ENCODE measurements at regions not wholly inside any gene's neighbourhood (a gene's known extent, or its start where the extent isn't known, plus 50 kb on each side); places are given as distances from the start of the nearest gene placed in this dataset.

DNA sequence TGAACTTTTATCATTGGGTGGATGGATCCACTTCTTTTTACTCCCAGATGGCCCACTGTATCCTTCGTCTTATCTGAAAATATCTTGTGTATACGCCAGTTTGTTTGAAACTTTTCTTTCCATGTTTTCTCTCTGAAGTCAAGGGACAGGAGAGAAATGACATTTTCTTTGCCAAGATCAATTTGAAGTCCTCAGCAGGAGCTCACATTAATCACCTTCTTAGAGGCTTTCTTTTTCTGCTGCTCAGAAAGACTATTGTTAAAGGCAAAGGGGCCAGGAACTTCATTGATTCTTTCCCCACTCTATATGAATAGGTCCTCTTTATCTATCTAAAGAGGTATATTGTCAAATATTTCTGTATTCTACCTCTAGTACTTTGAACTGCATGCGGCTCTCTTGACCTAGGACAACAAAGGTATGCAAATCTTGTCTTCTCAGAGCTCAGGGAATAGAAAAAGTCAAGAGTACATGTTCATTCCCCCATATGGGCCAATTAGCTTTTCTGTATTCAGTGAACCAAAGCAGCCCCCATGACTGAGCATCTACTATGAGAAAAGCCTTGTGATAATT lies 583.3 kb downstream of the HS3ST4 start:
- DNase-seq (ENCODE audit: insufficient read length, low spot score): no peak
- TF ChIP-seq, protein P1, sequence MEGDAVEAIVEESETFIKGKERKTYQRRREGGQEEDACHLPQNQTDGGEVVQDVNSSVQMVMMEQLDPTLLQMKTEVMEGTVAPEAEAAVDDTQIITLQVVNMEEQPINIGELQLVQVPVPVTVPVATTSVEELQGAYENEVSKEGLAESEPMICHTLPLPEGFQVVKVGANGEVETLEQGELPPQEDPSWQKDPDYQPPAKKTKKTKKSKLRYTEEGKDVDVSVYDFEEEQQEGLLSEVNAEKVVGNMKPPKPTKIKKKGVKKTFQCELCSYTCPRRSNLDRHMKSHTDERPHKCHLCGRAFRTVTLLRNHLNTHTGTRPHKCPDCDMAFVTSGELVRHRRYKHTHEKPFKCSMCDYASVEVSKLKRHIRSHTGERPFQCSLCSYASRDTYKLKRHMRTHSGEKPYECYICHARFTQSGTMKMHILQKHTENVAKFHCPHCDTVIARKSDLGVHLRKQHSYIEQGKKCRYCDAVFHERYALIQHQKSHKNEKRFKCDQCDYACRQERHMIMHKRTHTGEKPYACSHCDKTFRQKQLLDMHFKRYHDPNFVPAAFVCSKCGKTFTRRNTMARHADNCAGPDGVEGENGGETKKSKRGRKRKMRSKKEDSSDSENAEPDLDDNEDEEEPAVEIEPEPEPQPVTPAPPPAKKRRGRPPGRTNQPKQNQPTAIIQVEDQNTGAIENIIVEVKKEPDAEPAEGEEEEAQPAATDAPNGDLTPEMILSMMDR (IDR thresholded peaks at IDR 0.05; ENCODE audit: insufficient read depth, missing control alignments): no peak

GRCh38 chr16:26276289-26276688 lies 584.5 kb downstream of the HS3ST4 start:
- TF ChIP-seq, protein P1 (IDR thresholded peaks at IDR 0.05; ENCODE audit: insufficient read depth, missing control alignments): no peak
- no peak for DNase-seq (ENCODE audit: insufficient read length, low spot score)
- FAIRE-seq: no peak

More for the DNA sequence above, 583.3 kb downstream of the HS3ST4 start:
- no peak for FAIRE-seq

DNA sequence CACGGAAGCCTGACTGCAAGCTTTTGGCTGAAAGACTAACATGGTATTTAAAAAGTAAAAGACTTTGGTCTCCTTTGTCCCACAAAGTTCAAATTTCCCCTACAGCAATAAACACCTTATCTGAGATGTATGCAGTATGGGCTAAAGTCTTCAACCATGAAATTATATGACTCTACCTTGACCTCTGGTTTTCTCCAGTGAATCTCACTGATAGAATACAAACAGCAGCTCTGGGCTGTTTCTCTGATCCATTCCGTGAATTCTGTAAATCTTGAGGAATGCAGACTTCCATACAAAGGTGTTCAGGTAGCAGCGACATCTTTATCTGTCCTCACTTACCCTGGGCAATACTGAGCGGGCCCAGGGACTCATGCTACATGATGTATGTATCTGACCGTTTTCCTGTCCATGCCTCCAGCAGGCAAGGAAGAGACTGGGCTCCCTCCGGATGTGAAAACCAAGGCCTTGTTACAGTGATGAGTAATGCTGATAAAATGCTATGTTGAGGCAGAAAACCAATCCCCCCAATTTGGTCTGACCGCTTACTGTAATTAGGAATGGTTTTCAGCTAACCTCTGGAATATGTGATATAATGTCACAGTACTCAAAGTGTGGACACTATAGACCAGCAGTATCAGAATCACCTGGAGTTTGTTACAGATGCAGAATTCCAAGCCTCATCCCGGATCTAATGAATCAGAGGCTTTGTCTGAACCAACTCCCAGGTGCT lies 589.8 kb downstream of the HS3ST4 start:
- TF ChIP-seq, protein P1 (IDR thresholded peaks at IDR 0.05; ENCODE audit: insufficient read depth, missing control alignments): no peak
- FAIRE-seq (no peak), DNase-seq (ENCODE audit: insufficient read length, low spot score) (no peak)

DNA sequence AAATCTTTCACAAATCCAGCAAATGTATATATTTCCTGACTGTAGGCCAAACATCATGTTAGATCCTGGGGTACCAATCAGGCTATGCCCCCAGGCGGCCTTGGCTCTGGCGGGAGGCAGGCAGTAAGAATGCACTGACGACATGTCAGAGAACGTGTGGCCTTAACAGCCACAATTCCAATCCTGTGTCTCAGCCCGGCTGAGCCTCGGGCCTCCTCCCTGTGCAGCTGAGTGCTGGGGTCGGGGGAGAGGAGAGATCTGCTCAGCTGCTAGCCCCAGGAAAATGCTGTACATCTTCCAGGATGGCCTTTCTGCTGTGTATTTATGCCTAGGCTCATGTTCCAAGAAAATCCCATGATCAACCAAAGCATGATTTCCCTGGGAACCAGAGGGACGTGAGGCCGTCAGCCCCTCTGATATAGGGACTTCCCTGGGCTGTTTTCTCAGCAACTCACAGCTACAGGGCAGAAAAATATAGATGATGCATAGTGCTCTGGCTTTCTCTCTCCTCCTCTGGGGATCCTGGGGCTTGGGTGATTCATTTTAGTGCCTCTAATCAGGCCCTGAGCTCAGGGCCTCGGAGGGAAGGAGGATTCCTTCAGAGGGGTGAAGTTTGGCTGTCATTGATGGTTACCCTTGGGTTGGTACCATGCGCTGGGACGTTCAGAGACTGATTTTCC lies 604.0 kb downstream of the HS3ST4 start:
- FAIRE-seq (no peak), DNase-seq (ENCODE audit: insufficient read length, low spot score) (no peak)
- TF ChIP-seq, protein P1 (IDR thresholded peaks at IDR 0.05; ENCODE audit: insufficient read depth, missing control alignments): no peak

DNA sequence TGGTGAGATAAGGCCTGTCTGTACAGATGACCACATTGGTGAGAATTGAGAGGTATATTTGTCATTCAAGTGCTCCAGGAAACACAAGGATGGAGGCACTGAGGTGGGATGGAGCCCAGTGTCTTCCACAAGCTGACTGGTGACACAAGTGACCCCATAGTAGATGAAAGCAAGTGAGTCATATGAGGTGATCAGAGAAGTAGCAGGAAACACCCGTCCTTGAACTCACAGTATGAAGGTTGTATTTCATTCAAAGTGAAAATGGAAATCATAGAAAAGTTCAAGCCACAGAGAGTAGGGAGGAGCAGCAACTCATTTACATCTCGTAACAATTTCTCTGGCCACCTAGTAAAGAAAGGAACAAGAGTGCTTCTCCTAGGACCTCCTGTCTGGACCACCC lies 609.8 kb downstream of the HS3ST4 start:
- FAIRE-seq: no peak
- no peak for DNase-seq (ENCODE audit: insufficient read length, low spot score)
- TF ChIP-seq, protein P1 (IDR thresholded peaks at IDR 0.05; ENCODE audit: insufficient read depth, missing control alignments): no peak

DNA sequence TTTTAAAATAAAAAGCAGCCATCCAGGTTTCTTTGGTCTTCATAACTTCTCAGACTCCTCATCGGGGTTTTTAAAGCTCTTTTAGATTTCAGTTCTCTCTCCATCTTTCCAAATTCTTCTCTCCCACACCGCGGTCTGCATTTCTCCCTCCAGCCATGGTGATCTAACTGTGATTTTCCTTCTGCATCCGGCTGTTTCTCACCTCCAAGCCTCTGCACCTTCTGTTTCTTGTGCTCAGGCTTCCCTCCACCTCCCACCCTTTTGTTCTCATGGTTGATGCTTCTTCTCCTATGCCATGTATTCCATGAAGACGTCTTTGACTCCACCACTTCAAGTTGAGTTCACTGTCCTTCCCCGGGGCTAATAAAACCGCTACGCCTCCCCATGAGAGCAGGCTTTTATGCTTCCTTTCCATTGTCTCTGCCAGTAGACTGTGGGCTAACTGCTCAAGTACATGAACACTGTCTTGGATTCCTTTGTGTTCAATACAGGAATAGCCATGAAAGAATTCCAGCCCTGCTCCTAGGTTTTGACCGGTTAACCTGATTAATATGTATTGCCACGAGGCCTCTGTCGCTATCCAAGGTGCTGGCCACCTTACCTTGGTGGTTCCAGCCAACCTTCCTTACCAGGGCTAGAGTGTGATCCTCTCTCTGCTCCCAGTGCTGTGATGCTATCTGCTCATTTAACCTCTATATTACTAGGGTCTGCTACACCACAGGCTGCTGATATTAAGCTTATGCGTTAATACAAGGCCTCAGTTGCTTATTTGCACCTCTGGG lies 625.1 kb downstream of the HS3ST4 start:
- FAIRE-seq: no peak
- DNase-seq (ENCODE audit: insufficient read length, low spot score): no peak
- TF ChIP-seq, protein P1 (IDR thresholded peaks at IDR 0.05; ENCODE audit: insufficient read depth, missing control alignments): no peak

All from D721Med (cell line).